H7 (cell line): ENCODE measurements at regions not wholly inside any gene's neighbourhood (a gene's known extent, or its start where the extent isn't known, plus 50 kb on each side); places are given as distances from the start of the nearest gene placed in this dataset.

Experiments used
- DNase-seq: peaks from one replicate; pipeline ENCODE4 v3.0.0; 2012
- H3K27me3 ChIP-seq: 2 replicates; pipeline ENCODE4 v1.6.0; 2011; ENCODE audit warnings: mild to moderate bottlenecking, low read length; ENCODE audit not compliant: control insufficient read depth, insufficient read depth
- H3K36me3 ChIP-seq: replicated peaks from 2 replicates; pipeline ENCODE4 v1.5.1; 2011; ENCODE audit warnings: low read length; ENCODE audit not compliant: control insufficient read depth, insufficient read depth
- H3K4me3 ChIP-seq: 2 replicates; pipeline ENCODE4 v1.5.1; 2011; ENCODE audit warnings: low read depth, mild to moderate bottlenecking, control low read depth, low read length, moderate library complexity; ENCODE audit not compliant: insufficient read depth

GRCh38 chr3:75076481-75076880, 462.0 kb upstream of the CNTN3 start:
- Histone ChIP-seq H3K36me3 (no peaks in the 10 kb centered on the region), H3K27me3 (no peaks in the 10 kb centered on the region), H3K4me3 (no peak overlapping the region)
- no peak for DNase-seq

GRCh38 chr3:75078290-75078689, 463.8 kb upstream of the CNTN3 start:
- no peak for DNase-seq
- Histone ChIP-seq H3K27me3 (no peaks in the 10 kb centered on the region), H3K36me3 (no peaks in the 10 kb centered on the region), H3K4me3 (no peak overlapping the region)

- no peak for DNase-seq
- Histone ChIP-seq H3K27me3 (no peaks in the 10 kb centered on the region), H3K4me3 (no peak overlapping the region), H3K36me3 (no peaks in the 10 kb centered on the region)
Observed at GRCh38 chr3:75082845-75083244, 468.4 kb upstream of the CNTN3 start.

- Histone ChIP-seq H3K27me3 (no peaks in the 10 kb centered on the region), H3K4me3 (no peak overlapping the region)
Observed at GRCh38 chr3:75089841-75090240, 475.4 kb upstream of the CNTN3 start.

GRCh38 chr3:75101329-75102147, 487.1 kb upstream of the CNTN3 start:
- Histone ChIP-seq H3K4me3 (no peak overlapping the region), H3K36me3 (no peaks in the 10 kb centered on the region), H3K27me3 (no peaks in the 10 kb centered on the region)
- DNase-seq = peak; percentile 28

More at GRCh38 chr3:75089841-75090240, 475.4 kb upstream of the CNTN3 start:
- DNase-seq = no peak
- no peaks in the 10 kb centered on the region for H3K36me3 ChIP-seq

GRCh38 chr3:75110741-75111140, 496.3 kb upstream of the CNTN3 start:
- no peak for DNase-seq
- Histone ChIP-seq H3K36me3 (no peaks in the 10 kb centered on the region), H3K4me3 (no peak overlapping the region), H3K27me3 (no peaks in the 10 kb centered on the region)

GRCh38 chr3:75115695-75116094, 501.2 kb upstream of the CNTN3 start:
- Histone ChIP-seq H3K36me3 (no peaks in the 10 kb centered on the region), H3K27me3 (no peaks in the 10 kb centered on the region), H3K4me3 (no peak overlapping the region)
- no peak for DNase-seq

- Histone ChIP-seq H3K27me3 (no peaks in the 10 kb centered on the region), H3K36me3 (no peaks in the 10 kb centered on the region), H3K4me3 (no peak overlapping the region)
- DNase-seq = no peak
Observed at GRCh38 chr3:75118779-75119178, 504.3 kb upstream of the CNTN3 start.

GRCh38 chr3:75126556-75126955, 512.1 kb upstream of the CNTN3 start:
- Histone ChIP-seq H3K27me3 (no peaks in the 10 kb centered on the region), H3K36me3 (no peaks in the 10 kb centered on the region), H3K4me3 (no peak overlapping the region)
- DNase-seq = no peak

- no peak overlapping the region for H3K4me3 ChIP-seq
- DNase-seq = no peak
- H3K36me3 ChIP-seq = no peaks in the 10 kb centered on the region
- no peaks in the 10 kb centered on the region for H3K27me3 ChIP-seq
Observed at GRCh38 chr3:75129101-75129500, 514.6 kb upstream of the CNTN3 start.

- DNase-seq = no peak
- Histone ChIP-seq H3K4me3 (no peak overlapping the region), H3K27me3 (no peaks in the 10 kb centered on the region; the same call in 1 of the 2 replicates), H3K36me3 (no peaks in the 10 kb centered on the region)
Observed at GRCh38 chr3:75136100-75136897, 521.8 kb upstream of the CNTN3 start.

GRCh38 chr3:75138345-75138744, 523.9 kb upstream of the CNTN3 start:
- no peak overlapping the region for H3K4me3 ChIP-seq
- no peak for DNase-seq
- H3K36me3 ChIP-seq = no peaks in the 10 kb centered on the region
- H3K27me3 ChIP-seq = no peaks in the 10 kb centered on the region; the same call in 1 of the 2 replicates

GRCh38 chr3:75140904-75141615, 523.1 kb upstream of the FRG2C start:
- no peaks in the 10 kb centered on the region for H3K36me3 ChIP-seq
- no peak overlapping the region for H3K4me3 ChIP-seq
- no peaks in the 10 kb centered on the region; the same call in 1 of the 2 replicates for H3K27me3 ChIP-seq
- DNase-seq = no peak

GRCh38 chr3:75144406-75144805, 519.7 kb upstream of the FRG2C start:
- no peaks in the 10 kb centered on the region; the same call in 1 of the 2 replicates for H3K27me3 ChIP-seq
- DNase-seq = no peak
- no peak overlapping the region for H3K4me3 ChIP-seq
- no peaks in the 10 kb centered on the region for H3K36me3 ChIP-seq
